ENCODE measurements at regions not wholly inside any gene's neighbourhood (a gene's known extent, or its start where the extent isn't known, plus 50 kb on each side); places are given as distances from the start of the nearest gene placed in this dataset.

DNA sequence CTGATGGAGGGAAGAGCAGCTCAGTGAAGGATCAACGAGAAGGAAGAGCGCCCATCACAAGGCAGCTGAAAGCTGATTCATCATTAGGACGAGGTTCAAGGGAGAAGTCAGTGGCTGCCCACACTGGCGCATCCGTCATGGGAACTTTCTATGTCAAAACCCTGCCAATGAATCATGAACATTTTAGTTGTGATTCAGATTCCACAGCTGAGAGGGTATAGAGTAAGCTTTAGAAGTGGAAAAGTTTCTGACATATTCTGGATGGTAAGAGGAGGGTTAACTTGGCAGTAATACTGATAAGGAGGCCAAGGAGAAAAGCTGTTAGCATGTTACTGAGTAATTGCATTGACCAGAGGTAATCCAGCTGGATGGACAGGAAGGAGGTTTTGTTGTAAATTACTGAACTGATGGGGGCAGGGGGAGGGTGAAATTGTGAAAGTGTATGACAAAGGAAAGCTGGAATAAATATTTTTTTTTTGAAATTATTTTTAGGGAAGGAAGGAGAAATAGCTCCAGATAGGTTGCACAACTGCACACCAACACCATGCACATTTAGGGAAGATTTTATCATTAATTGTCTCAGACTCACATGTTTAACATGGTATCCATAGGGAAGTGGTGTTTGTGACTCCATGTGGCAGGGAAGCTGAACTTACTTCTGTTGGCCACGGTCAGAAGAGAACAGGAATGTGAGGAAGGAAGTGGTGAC, 78.3 kb upstream of the NRP1 start:
- TF ChIP-seq, protein P1, sequence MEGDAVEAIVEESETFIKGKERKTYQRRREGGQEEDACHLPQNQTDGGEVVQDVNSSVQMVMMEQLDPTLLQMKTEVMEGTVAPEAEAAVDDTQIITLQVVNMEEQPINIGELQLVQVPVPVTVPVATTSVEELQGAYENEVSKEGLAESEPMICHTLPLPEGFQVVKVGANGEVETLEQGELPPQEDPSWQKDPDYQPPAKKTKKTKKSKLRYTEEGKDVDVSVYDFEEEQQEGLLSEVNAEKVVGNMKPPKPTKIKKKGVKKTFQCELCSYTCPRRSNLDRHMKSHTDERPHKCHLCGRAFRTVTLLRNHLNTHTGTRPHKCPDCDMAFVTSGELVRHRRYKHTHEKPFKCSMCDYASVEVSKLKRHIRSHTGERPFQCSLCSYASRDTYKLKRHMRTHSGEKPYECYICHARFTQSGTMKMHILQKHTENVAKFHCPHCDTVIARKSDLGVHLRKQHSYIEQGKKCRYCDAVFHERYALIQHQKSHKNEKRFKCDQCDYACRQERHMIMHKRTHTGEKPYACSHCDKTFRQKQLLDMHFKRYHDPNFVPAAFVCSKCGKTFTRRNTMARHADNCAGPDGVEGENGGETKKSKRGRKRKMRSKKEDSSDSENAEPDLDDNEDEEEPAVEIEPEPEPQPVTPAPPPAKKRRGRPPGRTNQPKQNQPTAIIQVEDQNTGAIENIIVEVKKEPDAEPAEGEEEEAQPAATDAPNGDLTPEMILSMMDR (IDR thresholded peaks at IDR 0.05), result no peak
- TF ChIP-seq POLR2A (IDR thresholded peaks at IDR 0.05), result no peak
